ENCODE measurements at regions not wholly inside any gene's neighbourhood (a gene's known extent, or its start where the extent isn't known, plus 50 kb on each side); places are given as distances from the start of the nearest gene placed in this dataset.

DNA sequence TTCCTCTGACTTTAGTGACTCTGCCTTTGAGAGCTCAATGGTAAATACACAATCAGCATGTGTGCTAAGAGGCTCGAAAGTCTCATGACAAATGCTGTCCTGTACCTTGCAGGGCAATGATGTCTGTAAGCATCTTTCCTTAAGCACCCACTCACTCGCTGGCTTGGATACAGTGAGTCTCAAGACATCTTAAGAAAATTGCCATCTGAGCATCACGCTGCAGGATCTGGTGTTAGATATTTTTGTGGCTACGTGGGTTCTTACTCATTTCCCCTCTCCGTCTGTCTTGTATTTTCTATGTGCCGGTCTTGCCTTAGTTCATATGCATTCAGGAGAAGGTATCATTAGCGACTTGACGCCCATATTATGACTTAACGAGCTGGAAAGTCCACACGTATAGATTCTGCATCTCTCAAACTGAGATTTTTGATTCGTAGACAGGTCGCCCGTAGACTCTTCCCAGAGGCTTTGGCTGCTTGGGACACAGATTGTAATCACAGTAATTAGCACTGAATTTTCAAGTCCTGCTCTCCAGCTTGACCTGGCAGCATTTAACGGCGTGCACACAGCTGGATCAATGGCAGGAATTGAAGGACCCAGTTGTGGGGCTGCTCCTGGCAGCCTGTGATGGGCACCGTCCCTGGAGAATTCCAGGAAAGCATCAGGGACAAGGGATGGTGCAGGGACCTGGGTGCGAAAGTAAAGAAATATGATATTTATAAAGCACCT lies 231.2 kb downstream of the ZIC5 start:
- no peaks in the 10 kb centered on the region for H3K79me2 ChIP-seq (ENCODE audit: control insufficient read depth, insufficient read depth, low read length)
- H3K4me2 ChIP-seq (ENCODE audit: control insufficient read depth, extremely low read depth, insufficient read depth, low read depth, low read length): no peak overlapping the region
- FAIRE-seq: no peak
- H3K4me1 ChIP-seq (ENCODE audit: control insufficient read depth, extremely low read depth, insufficient read depth, low read length): no peaks in the 10 kb centered on the region
- H4K20me1 ChIP-seq (ENCODE audit: control insufficient read depth, extremely low read depth, insufficient read depth, low read length): no peaks in the 10 kb centered on the region
- no peak overlapping the region for H3K9ac ChIP-seq (ENCODE audit: control insufficient read depth, extremely low read depth, insufficient read depth, low read length)
- no peaks in the 10 kb centered on the region for H3K27me3 ChIP-seq (ENCODE audit: control insufficient read depth, extremely low read depth, insufficient read depth, low read length)
- no peaks in the 10 kb centered on the region for H3K9me3 ChIP-seq (ENCODE audit: control insufficient read depth, low read depth, low read length)
- TF ChIP-seq, protein P1, sequence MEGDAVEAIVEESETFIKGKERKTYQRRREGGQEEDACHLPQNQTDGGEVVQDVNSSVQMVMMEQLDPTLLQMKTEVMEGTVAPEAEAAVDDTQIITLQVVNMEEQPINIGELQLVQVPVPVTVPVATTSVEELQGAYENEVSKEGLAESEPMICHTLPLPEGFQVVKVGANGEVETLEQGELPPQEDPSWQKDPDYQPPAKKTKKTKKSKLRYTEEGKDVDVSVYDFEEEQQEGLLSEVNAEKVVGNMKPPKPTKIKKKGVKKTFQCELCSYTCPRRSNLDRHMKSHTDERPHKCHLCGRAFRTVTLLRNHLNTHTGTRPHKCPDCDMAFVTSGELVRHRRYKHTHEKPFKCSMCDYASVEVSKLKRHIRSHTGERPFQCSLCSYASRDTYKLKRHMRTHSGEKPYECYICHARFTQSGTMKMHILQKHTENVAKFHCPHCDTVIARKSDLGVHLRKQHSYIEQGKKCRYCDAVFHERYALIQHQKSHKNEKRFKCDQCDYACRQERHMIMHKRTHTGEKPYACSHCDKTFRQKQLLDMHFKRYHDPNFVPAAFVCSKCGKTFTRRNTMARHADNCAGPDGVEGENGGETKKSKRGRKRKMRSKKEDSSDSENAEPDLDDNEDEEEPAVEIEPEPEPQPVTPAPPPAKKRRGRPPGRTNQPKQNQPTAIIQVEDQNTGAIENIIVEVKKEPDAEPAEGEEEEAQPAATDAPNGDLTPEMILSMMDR (optimal IDR thresholded peaks at IDR 0.05 in 1 of 3, IDR thresholded peaks at IDR 0.05 in 1 of 3, conservative IDR thresholded peaks at IDR 0.05 in 1 of 3; ENCODE audit: extremely low read depth in 1 of 3, insufficient read depth in 2 of 3, low read length in 3 of 3): no peak
- TF ChIP-seq EZH2 (IDR thresholded peaks at IDR 0.05; ENCODE audit: low read length): no peak
- H3K27ac ChIP-seq (ENCODE audit: control insufficient read depth, insufficient read depth, low read length): no peak overlapping the region
- DNase-seq (ENCODE audit: low read depth, low spot score): no peak
- H3K9me1 ChIP-seq (ENCODE audit: control insufficient read depth, extremely low read depth, insufficient read depth, low read length): no peaks in the 10 kb centered on the region
- dilution Hi-C loops (cut with MboI; ENCODE audit: extremely low pct_ligation_motif_present, low sequenced_read_pairs): no loop called here
- H2AFZ ChIP-seq (ENCODE audit: control insufficient read depth, low read length): no peak overlapping the region
- no peaks in the 10 kb centered on the region for H3K36me3 ChIP-seq (ENCODE audit: control insufficient read depth in 2 of 2, extremely low read depth in 1 of 2, insufficient read depth in 2 of 2, low read length in 2 of 2)
- no peak overlapping the region for H3K4me3 ChIP-seq (ENCODE audit: control insufficient read depth in 2 of 3, extremely low read depth in 1 of 3, insufficient read depth in 2 of 3, low read depth in 1 of 3, low read length in 3 of 3)

DNA sequence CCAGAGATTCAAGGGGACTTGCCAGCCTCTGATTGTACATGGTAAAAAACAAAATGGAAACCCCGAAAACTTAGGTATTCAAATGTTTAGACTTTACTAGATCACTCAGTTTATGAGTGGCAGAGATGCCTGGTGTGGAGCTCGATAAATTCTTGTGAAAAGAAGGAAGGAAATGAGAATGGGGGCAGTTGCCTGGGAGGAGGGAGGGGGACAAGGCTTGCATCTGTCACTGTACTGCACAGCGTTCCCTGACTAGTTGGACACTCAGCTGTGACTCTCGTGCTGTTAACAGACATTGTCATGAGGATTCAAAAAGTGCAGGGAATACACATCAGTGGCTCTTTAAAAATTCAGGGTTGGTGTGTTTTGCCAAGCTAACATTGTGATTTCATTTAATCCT lies 232.9 kb downstream of the ZIC5 start:
- dilution Hi-C loops (cut with MboI; ENCODE audit: extremely low pct_ligation_motif_present, low sequenced_read_pairs): no loop called here
- no peaks in the 10 kb centered on the region for H4K20me1 ChIP-seq (ENCODE audit: control insufficient read depth, extremely low read depth, insufficient read depth, low read length)
- no peaks in the 10 kb centered on the region for H3K36me3 ChIP-seq (ENCODE audit: control insufficient read depth in 2 of 2, extremely low read depth in 1 of 2, insufficient read depth in 2 of 2, low read length in 2 of 2)
- H3K4me1 ChIP-seq (ENCODE audit: control insufficient read depth, extremely low read depth, insufficient read depth, low read length): no peaks in the 10 kb centered on the region
- TF ChIP-seq, protein P1 (optimal IDR thresholded peaks at IDR 0.05 in 1 of 3, IDR thresholded peaks at IDR 0.05 in 1 of 3, conservative IDR thresholded peaks at IDR 0.05 in 1 of 3; ENCODE audit: extremely low read depth in 1 of 3, insufficient read depth in 2 of 3, low read length in 3 of 3): no peak
- TF ChIP-seq EZH2 (IDR thresholded peaks at IDR 0.05; ENCODE audit: low read length): no peak
- no peak overlapping the region for H3K4me3 ChIP-seq (ENCODE audit: control insufficient read depth in 2 of 3, extremely low read depth in 1 of 3, insufficient read depth in 2 of 3, low read depth in 1 of 3, low read length in 3 of 3)
- H3K79me2 ChIP-seq (ENCODE audit: control insufficient read depth, insufficient read depth, low read length): no peaks in the 10 kb centered on the region
- H3K9ac ChIP-seq (ENCODE audit: control insufficient read depth, extremely low read depth, insufficient read depth, low read length): no peak overlapping the region
- no peak for DNase-seq (ENCODE audit: low read depth, low spot score)
- H3K9me3 ChIP-seq (ENCODE audit: control insufficient read depth, low read depth, low read length): no peaks in the 10 kb centered on the region
- H3K27me3 ChIP-seq (ENCODE audit: control insufficient read depth, extremely low read depth, insufficient read depth, low read length): no peaks in the 10 kb centered on the region
- no peak overlapping the region for H3K27ac ChIP-seq (ENCODE audit: control insufficient read depth, insufficient read depth, low read length)
- H2AFZ ChIP-seq (ENCODE audit: control insufficient read depth, low read length): no peak overlapping the region
- H3K4me2 ChIP-seq (ENCODE audit: control insufficient read depth, extremely low read depth, insufficient read depth, low read depth, low read length): no peak overlapping the region
- FAIRE-seq: no peak
- H3K9me1 ChIP-seq (ENCODE audit: control insufficient read depth, extremely low read depth, insufficient read depth, low read length): no peaks in the 10 kb centered on the region
